ENCODE measurements at regions not wholly inside any gene's neighbourhood (a gene's known extent, or its start where the extent isn't known, plus 50 kb on each side); places are given as distances from the start of the nearest gene placed in this dataset.

- TF ChIP-seq MBNL3 (CRISPR knock-in tag; conservative IDR thresholded peaks at IDR 0.05) (no peak), PHF5A (CRISPR knock-in tag; IDR thresholded peaks at IDR 0.05; ENCODE audit: low read depth, unreplicated experiment) (no peak), ZNF367 (CRISPR knock-in tag; IDR thresholded peaks at IDR 0.05; ENCODE audit: borderline replicate concordance) (no peak)
Observed at GRCh38 chr6:9977411-9977810, 437.5 kb downstream of the TFAP2A start (continued).

GRCh38 chr6:9961646-9962045 is 453.2 kb downstream of the TFAP2A start:
- Histone ChIP-seq H3K4me1 (ENCODE audit: insufficient read depth, low read length) (no peaks in the 10 kb centered on the region), H3K4me2 (ENCODE audit: low read depth, low read length) (no peak overlapping the region), H4K20me1 (ENCODE audit: insufficient read depth, low read length) (no peaks in the 10 kb centered on the region), H3K27ac (ENCODE audit: extremely low read length, insufficient read depth, low read length) (no peak overlapping the region), H3K9ac (ENCODE audit: insufficient read depth, low read depth, low read length) (no peak overlapping the region), H2AFZ (ENCODE audit: low read length) (no peak overlapping the region), H3K9me3 (ENCODE audit: low read length) (no peaks in the 10 kb centered on the region), H3K36me3 (replicated peaks in 1 of 2; ENCODE audit: control insufficient read depth in 1 of 2, insufficient read depth in 2 of 2, low read length in 2 of 2) (no peaks in the 10 kb centered on the region), H3K79me2 (ENCODE audit: insufficient read depth, low read length) (no peaks in the 10 kb centered on the region), H3K27me3 (ENCODE audit: control insufficient read depth in 1 of 2, insufficient read depth in 2 of 2, low read length in 2 of 2) (no peaks in the 10 kb centered on the region), H3K4me3 (replicated peaks in 1 of 3; ENCODE audit: insufficient read depth in 1 of 3, low read depth in 2 of 3, low read length in 3 of 3) (no peak overlapping the region)
- ATAC-seq (no peak), FAIRE-seq (no peak), DNase-seq (ENCODE audit: low spot score) (no peak)
- BruUV-seq (replicated peaks) = no TSS peak
- in situ Hi-C loops (cut with HindIII; ENCODE audit: extremely low pct_ligation_motif_present, low pct_unique_long_range_greater_than_20kb) = no loop called here
- no peak for TF ChIP-seq FOXK1 (CRISPR knock-in tag; IDR thresholded peaks at IDR 0.05; ENCODE audit: borderline replicate concordance, low read depth)
- ChIA-PET CTCF (ENCODE audit: low intra/inter-chr PET ratio, low total read pairs) (no interaction called here), POLR2A (no interaction called here)
- intact Hi-C loops (cut with micrococcal nuclease; ENCODE audit: unreplicated experiment) = no loop called here
- 23% methylated on average over 5 of the region's 5 CpGs for WGBS (ENCODE audit: low lambda C conversion rate)

GRCh38 chr6:9957215-9957759 is 457.6 kb downstream of the TFAP2A start:
- Histone ChIP-seq H3K4me2 (ENCODE audit: low read depth, low read length) (no peak overlapping the region), H3K79me2 (ENCODE audit: insufficient read depth, low read length) (no peaks in the 10 kb centered on the region), H3K27me3 (ENCODE audit: control insufficient read depth in 1 of 2, insufficient read depth in 2 of 2, low read length in 2 of 2) (no peaks in the 10 kb centered on the region), H3K4me1 (ENCODE audit: insufficient read depth, low read length) (no peaks in the 10 kb centered on the region), H3K9me3 (ENCODE audit: low read length) (no peaks in the 10 kb centered on the region), H3K36me3 (replicated peaks in 1 of 2; ENCODE audit: control insufficient read depth in 1 of 2, insufficient read depth in 2 of 2, low read length in 2 of 2) (no peaks in the 10 kb centered on the region), H3K4me3 (replicated peaks in 1 of 3; ENCODE audit: insufficient read depth in 1 of 3, low read depth in 2 of 3, low read length in 3 of 3) (no peak overlapping the region), H2AFZ (ENCODE audit: low read length) (no peak overlapping the region), H4K20me1 (ENCODE audit: insufficient read depth, low read length) (no peaks in the 10 kb centered on the region), H3K27ac (ENCODE audit: extremely low read length, insufficient read depth, low read length) (no peak overlapping the region), H3K9ac (ENCODE audit: insufficient read depth, low read depth, low read length) (no peak overlapping the region)
- DNase-seq (ENCODE audit: low spot score) = no peak
- ChIA-PET POLR2A (no interaction called here), CTCF (ENCODE audit: low intra/inter-chr PET ratio, low total read pairs) (no interaction called here)
- in situ Hi-C loops (cut with HindIII; ENCODE audit: extremely low pct_ligation_motif_present, low pct_unique_long_range_greater_than_20kb) (no loop called here), intact Hi-C loops (cut with micrococcal nuclease; ENCODE audit: unreplicated experiment) (no loop called here)
- WGBS (ENCODE audit: low lambda C conversion rate) = 2% methylated on average over 2 of the region's 2 CpGs
- TF ChIP-seq ZNF567 (CRISPR knock-in tag; IDR thresholded peaks at IDR 0.05; ENCODE audit: borderline replicate concordance) = no peak
- peak; percentile 9; the same call in 1 of the 2 replicates for TF ChIP-seq CEBPB (IDR thresholded peaks at IDR 0.05; ENCODE audit: borderline replicate concordance, low read depth, low read length)
- TF ChIP-seq ZNF263 (CRISPR knock-in tag; IDR thresholded peaks at IDR 0.05) = no peak
- no peak for TF ChIP-seq DPF2 (CRISPR knock-in tag; IDR thresholded peaks at IDR 0.05; ENCODE audit: borderline replicate concordance, low read depth)
- TF ChIP-seq TBX3 (IDR thresholded peaks at IDR 0.05; ENCODE audit: borderline replicate concordance) = no peak
- no peak for ATAC-seq
- no peak for FAIRE-seq
- no TSS peak for BruUV-seq (replicated peaks)

Measured in HepG2 (cell line).